ENCODE measurements at regions not wholly inside any gene's neighbourhood (a gene's known extent, or its start where the extent isn't known, plus 50 kb on each side); places are given as distances from the start of the nearest gene placed in this dataset.

DNA sequence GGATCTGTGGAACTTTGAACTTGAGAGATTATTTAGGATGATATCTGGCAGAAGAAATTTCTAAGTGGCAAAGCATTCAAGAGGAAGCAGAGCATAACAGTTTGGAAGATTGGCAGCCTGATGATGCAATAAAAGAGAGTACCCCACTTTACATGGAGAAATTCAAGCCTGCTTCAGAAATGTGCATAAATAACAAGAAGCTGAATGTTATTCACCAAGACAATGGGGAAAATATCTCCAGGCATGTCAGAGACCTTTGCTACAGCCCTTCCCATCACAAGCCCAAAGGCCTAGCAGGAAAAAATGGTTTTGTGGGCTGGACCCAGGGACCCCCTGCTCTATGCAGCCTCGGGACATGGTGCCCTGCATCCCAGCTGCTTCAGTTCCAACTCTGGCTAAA, 420.8 kb downstream of the DTHD1 start:
- TF ChIP-seq CTCF (IDR thresholded peaks at IDR 0.05) = no peak
- TF ChIP-seq POLR2AphosphoS5 (IDR thresholded peaks at IDR 0.05) = no peak
- no peak for TF ChIP-seq POLR2A (IDR thresholded peaks at IDR 0.05)
- no peak for TF ChIP-seq EP300 (IDR thresholded peaks at IDR 0.05)
